ENCODE measurements at regions not wholly inside any gene's neighbourhood (a gene's known extent, or its start where the extent isn't known, plus 50 kb on each side); places are given as distances from the start of the nearest gene placed in this dataset.
"Not testable (repeated sequence)": the region's sequence is repeated elsewhere in the genome, so short reads cannot be mapped to it uniquely, and the experiment has no call there.

- intact Hi-C loops (cut with DNase I), result loop anchor here in 1 of 2 donors (5.0 kb wide), 1 partner anchor 515 kb away; the partner anchor contains the start of gene PDGFRA
- ATAC-seq (no peak), DNase-seq (no peak)
Observed at GRCh38 chr4:53712408-53713020, 121.2 kb upstream of the LNX1 start.

- DNase-seq, result no peak
- intact Hi-C loops (cut with DNase I), result loop anchor here in 1 of 2 donors (5.0 kb wide), 1 partner anchor 515 kb away; the partner anchor contains the start of gene PDGFRA
- ATAC-seq, result no peak
Observed at GRCh38 chr4:53711926-53712325, 120.6 kb upstream of the LNX1 start.

GRCh38 chr4:53709693-53710092, 118.4 kb upstream of the LNX1 start:
- intact Hi-C loops (cut with DNase I), result loop anchor here (5.0 to 10.0 kb wide), 3 partner anchors 195 to 518 kb away; partner anchors contain the start of gene PDGFRA (in 2 of the 2)
- DNase-seq, result no peak
- ATAC-seq, result no peak

- no peak for DNase-seq
- intact Hi-C loops (cut with DNase I), result loop anchor here (10.0 kb wide), 2 partner anchors 197 to 517 kb away; partner anchors contain the start of gene PDGFRA (in 1 of the 2)
Observed at GRCh38 chr4:53707491-53707890, 116.2 kb upstream of the LNX1 start.

GRCh38 chr4:53706422-53707032, 115.2 kb upstream of the LNX1 start:
- ATAC-seq (peak in 1 of 2 donors; percentile 24), DNase-seq (no peak)
- intact Hi-C loops (cut with DNase I), result loop anchor here (10.0 kb wide), 2 partner anchors 198 to 518 kb away; partner anchors contain the start of gene PDGFRA (in 1 of the 2)

More at GRCh38 chr4:53707491-53707890, 116.2 kb upstream of the LNX1 start:
- no peak for ATAC-seq

GRCh38 chr4:53705972-53706371, 114.7 kb upstream of the LNX1 start:
- ATAC-seq (no peak), DNase-seq (no peak)
- intact Hi-C loops (cut with DNase I), result loop anchor here (10.0 kb wide), 2 partner anchors 199 to 519 kb away; partner anchors contain the start of gene PDGFRA (in 1 of the 2)

- intact Hi-C loops (cut with DNase I), result loop anchor here (10.0 kb wide), 2 partner anchors 200 to 520 kb away; partner anchors contain the start of gene PDGFRA (in 1 of the 2)
- no peak for DNase-seq
- no peak for ATAC-seq
Observed at GRCh38 chr4:53705151-53705764, 114.0 kb upstream of the LNX1 start.

GRCh38 chr4:53704329-53704728, 113.0 kb upstream of the LNX1 start:
- DNase-seq (no peak), ATAC-seq (no peak)
- intact Hi-C loops (cut with DNase I), result loop anchor here (10.0 kb wide), 2 partner anchors 200 to 520 kb away; partner anchors contain the start of gene PDGFRA (in 1 of the 2)

- no peak for DNase-seq
- intact Hi-C loops (cut with DNase I), result loop anchor here (10.0 kb wide), 2 partner anchors 202 to 522 kb away; partner anchors contain the start of gene PDGFRA (in 1 of the 2)
- ATAC-seq, result no peak
Observed at GRCh38 chr4:53703267-53703655, 112.0 kb upstream of the LNX1 start.

GRCh38 chr4:53702334-53703266, 111.3 kb upstream of the LNX1 start:
- peak; percentile 91 for DNase-seq
- peak; percentile 92 to 97 for ATAC-seq
- intact Hi-C loops (cut with DNase I), result loop anchor here (10.0 kb wide), 2 partner anchors 202 to 522 kb away; partner anchors contain the start of gene PDGFRA (in 1 of the 2)

GRCh38 chr4:53701260-53701659, 110.0 kb upstream of the LNX1 start:
- ATAC-seq, DNase-seq: not testable (repeated sequence)
- intact Hi-C loops (cut with DNase I), result loop anchor here (10.0 kb wide), 2 partner anchors 204 to 524 kb away; partner anchors contain the start of gene PDGFRA (in 1 of the 2)

GRCh38 chr4:53699310-53699709, 108.0 kb upstream of the LNX1 start:
- intact Hi-C loops (cut with DNase I); DNase-seq: not testable (repeated sequence)

GRCh38 chr4:53697016-53697685, 105.9 kb upstream of the LNX1 start:
- intact Hi-C loops (cut with DNase I), result no loop called here
- ATAC-seq (no peak), DNase-seq (no peak)

More at GRCh38 chr4:53699310-53699709, 108.0 kb upstream of the LNX1 start:
- not testable (repeated sequence) for ATAC-seq

- no peak for ATAC-seq
- intact Hi-C loops (cut with DNase I), result no loop called here
- no peak for DNase-seq
Observed at GRCh38 chr4:53695540-53696463, 104.5 kb upstream of the LNX1 start.

- no peak for DNase-seq
- intact Hi-C loops (cut with DNase I), result no loop called here
- ATAC-seq, result no peak
Observed at GRCh38 chr4:53694666-53695065, 103.4 kb upstream of the LNX1 start.

GRCh38 chr4:53693909-53694308, 102.6 kb upstream of the LNX1 start:
- ATAC-seq (no peak), DNase-seq (no peak)
- intact Hi-C loops (cut with DNase I), result no loop called here

GRCh38 chr4:53693408-53693807, 102.1 kb upstream of the LNX1 start:
- ATAC-seq, result no peak
- intact Hi-C loops (cut with DNase I), result no loop called here
- DNase-seq, result no peak
